A673 (cell line): ENCODE measurements at regions not wholly inside any gene's neighbourhood (a gene's known extent, or its start where the extent isn't known, plus 50 kb on each side); places are given as distances from the start of the nearest gene placed in this dataset.

Source experiments
- BruUV-seq: library from RNA; stranded (reverse); fragments of 400-500 nt; replicated peaks from 2 replicates; lab custom pipeline; 2021; lab: Mats Ljungman, UMichigan
- CTCF ChIA-PET: fragments of 300-600 bp; sonication (Branson Sonifier 250); formaldehyde crosslinking; loops from one replicate; lab custom pipeline; 2022; ENCODE audit warnings: antibody characterized with exemption; lab: Charles Lee
- POLR2A ChIA-PET: fragments of 300-600 bp; sonication (Branson Sonifier 250); formaldehyde crosslinking; loops from one replicate; lab custom pipeline; 2022; ENCODE audit warnings: antibody characterized with exemption; ENCODE audit not compliant: low non-redundant PET; lab: Charles Lee
- DNase-seq: peaks from one replicate; pipeline ENCODE4 v3.0.0-alpha.2; 2015; ENCODE audit warnings: low spot score
- H3K27ac ChIP-seq: fragments of 200-600 bp; sonication (generic); 2 replicates; pipeline ENCODE4 v1.5.1; 2016; ENCODE audit warnings: mixed run types, low read depth, mild to moderate bottlenecking, mixed read lengths, antibody characterized with exemption, low read length; ENCODE audit not compliant: poor library complexity, severe bottlenecking
- H3K27me3 ChIP-seq: fragments of 200-600 bp; sonication (generic); replicated peaks from 2 replicates; pipeline ENCODE4 v1.6.1; 2017; ENCODE audit warnings: mixed run types, low read depth, mild to moderate bottlenecking, mixed read lengths, antibody characterized with exemption, low read length; ENCODE audit not compliant: insufficient read depth, poor library complexity
- H3K36me3 ChIP-seq: fragments of 200-600 bp; sonication (generic); 2 replicates; pipeline ENCODE4 v1.6.1; 2016; ENCODE audit warnings: mixed run types, mild to moderate bottlenecking, mixed read lengths, antibody characterized with exemption, low read length; ENCODE audit not compliant: insufficient read depth, poor library complexity, severe bottlenecking
- H3K4me1 ChIP-seq: fragments of 200-600 bp; sonication (generic); 2 replicates; pipeline ENCODE4 v1.6.1; 2017; ENCODE audit warnings: mixed run types, mild to moderate bottlenecking, mixed read lengths, antibody characterized with exemption, low read length; ENCODE audit not compliant: insufficient read depth, poor library complexity, severe bottlenecking
- H3K4me3 ChIP-seq: fragments of 200-600 bp; sonication (generic); 2 replicates; pipeline ENCODE4 v1.5.1; 2016; ENCODE audit warnings: low read depth, mixed run types, mild to moderate bottlenecking, mixed read lengths, low read length; ENCODE audit not compliant: poor library complexity, severe bottlenecking
- H3K9me3 ChIP-seq: fragments of 200-600 bp; sonication (generic); 2 replicates; pipeline ENCODE4 v1.6.1; 2016; ENCODE audit warnings: mixed run types, low read depth, mild to moderate bottlenecking, mixed read lengths, antibody characterized with exemption, low read length; ENCODE audit not compliant: poor library complexity, severe bottlenecking
- CTCF ChIP-seq: fragments of 300-800, 200-600 bp; sonication (generic); conservative IDR thresholded peaks from 2 replicates; pipeline ENCODE4 v1.5.1; 2017; ENCODE audit warnings: low read depth, mild to moderate bottlenecking, antibody characterized with exemption, low read length, moderate library complexity, mixed read lengths
- EZH2 ChIP-seq: fragments of 200-600 bp; sonication (generic); IDR thresholded peaks from 2 replicates; pipeline ENCODE4 v1.6.1; 2017; ENCODE audit warnings: borderline replicate concordance, low read depth, mild to moderate bottlenecking, mixed read lengths, antibody characterized with exemption, low read length; ENCODE audit not compliant: poor library complexity, severe bottlenecking
- intact Hi-C: fragments of 100-400 bp; cut with micrococcal nuclease; formaldehyde crosslinking; loops from one replicate; pipeline ENCODE4 v1.10.0; 2022; ENCODE audit not compliant: unreplicated experiment

GRCh38 chr7:28311670-28312069 lies 100.6 kb upstream of the CREB5 start:
- Histone ChIP-seq H3K9me3 (no peaks in the 10 kb centered on the region), H3K27me3 (peaks cover 37% of the 10 kb centered on the region), H3K4me1 (no peaks in the 10 kb centered on the region), H3K4me3 (no peak overlapping the region), H3K36me3 (no peaks in the 10 kb centered on the region), H3K27ac (no peak overlapping the region)
- ChIA-PET POLR2A (no interaction called here), CTCF (no interaction called here)
- no TSS peak for BruUV-seq
- intact Hi-C loops: no loop called here
- TF ChIP-seq EZH2 (no peak), CTCF (no peak)
- no peak for DNase-seq

- H3K4me3 ChIP-seq: no peak overlapping the region
- no TSS peak for BruUV-seq
- TF ChIP-seq EZH2: no peak
- no peak for TF ChIP-seq CTCF
- intact Hi-C loops: no loop called here
- CTCF ChIA-PET: no interaction called here
- H3K4me1 ChIP-seq: no peaks in the 10 kb centered on the region
- H3K36me3 ChIP-seq: no peaks in the 10 kb centered on the region
- H3K27ac ChIP-seq: no peak overlapping the region
- no peak for DNase-seq
- H3K9me3 ChIP-seq: no peaks in the 10 kb centered on the region
- POLR2A ChIA-PET: no interaction called here
- H3K27me3 ChIP-seq: peaks cover 42% of the 10 kb centered on the region
These were observed 99.4 kb upstream of the CREB5 start for GRCh38 chr7:28312948-28313347.

- POLR2A ChIA-PET: no interaction called here
- BruUV-seq: no TSS peak
- TF ChIP-seq EZH2 (no peak), CTCF (no peak)
These were observed 97.5 kb upstream of the CREB5 start for GRCh38 chr7:28314841-28315240.

More at GRCh38 chr7:28314841-28315240, 97.5 kb upstream of the CREB5 start:
- CTCF ChIA-PET: no interaction called here
- no peak overlapping the region for H3K27ac ChIP-seq
- no peaks in the 10 kb centered on the region for H3K36me3 ChIP-seq
- no peak for DNase-seq
- no peaks in the 10 kb centered on the region for H3K9me3 ChIP-seq
- intact Hi-C loops: no loop called here
- no peak overlapping the region for H3K4me3 ChIP-seq
- H3K27me3 ChIP-seq: peaks cover 44% of the 10 kb centered on the region
- H3K4me1 ChIP-seq: no peaks in the 10 kb centered on the region
